GM10266 (cell line): ENCODE measurements at regions not wholly inside any gene's neighbourhood (a gene's known extent, or its start where the extent isn't known, plus 50 kb on each side); places are given as distances from the start of the nearest gene placed in this dataset.

Experiments
- DNase-seq: peaks from one replicate; pipeline ENCODE4 v3.0.0; 2012; ENCODE audit errors: extremely low spot score
- CTCF ChIP-seq: IDR thresholded peaks from 2 replicates; pipeline ENCODE4 v1.5.1; 2012; ENCODE audit warnings: mild to moderate bottlenecking, low read depth; ENCODE audit not compliant: control insufficient read depth, insufficient read depth; ENCODE audit errors: missing control alignments

GRCh38 chr5:14962604-14963003 is 91.0 kb upstream of the ANKH start:
- no peak for DNase-seq
- no peak for TF ChIP-seq CTCF

- TF ChIP-seq CTCF: no peak
- no peak for DNase-seq
Observed at GRCh38 chr5:14960120-14960462, 88.5 kb upstream of the ANKH start.

- TF ChIP-seq CTCF: no peak
- DNase-seq: no peak
Observed at GRCh38 chr5:14959399-14960119, 88.0 kb upstream of the ANKH start.

GRCh38 chr5:14958188-14958587 is 86.6 kb upstream of the ANKH start:
- no peak for DNase-seq
- no peak for TF ChIP-seq CTCF

- TF ChIP-seq CTCF: no peak
- DNase-seq: no peak
Observed at GRCh38 chr5:14956423-14957046, 85.0 kb upstream of the ANKH start.

- DNase-seq: no peak
- no peak for TF ChIP-seq CTCF
Observed at GRCh38 chr5:14954616-14955343, 83.2 kb upstream of the ANKH start.

- no peak for TF ChIP-seq CTCF
- no peak for DNase-seq
Observed at GRCh38 chr5:14954216-14954615, 82.6 kb upstream of the ANKH start.
